Stimulated activated CD4-positive, alpha-beta T cell treated with anti-CD3 and anti-CD28 coated beads, TNF-alpha, amount 100 ng/mL, for 1 hour (primary cell): ENCODE measurements at regions not wholly inside any gene's neighbourhood (a gene's known extent, or its start where the extent isn't known, plus 50 kb on each side); places are given as distances from the start of the nearest gene placed in this dataset.

ENCODE experiments used
- DNase-seq, 3 donors: peaks; one replicate each; pipeline ENCODE4 v3.0.0-alpha.2; 2020; ENCODE audit warnings: low read depth in 3 of 3, low spot score in 1 of 3

DNA sequence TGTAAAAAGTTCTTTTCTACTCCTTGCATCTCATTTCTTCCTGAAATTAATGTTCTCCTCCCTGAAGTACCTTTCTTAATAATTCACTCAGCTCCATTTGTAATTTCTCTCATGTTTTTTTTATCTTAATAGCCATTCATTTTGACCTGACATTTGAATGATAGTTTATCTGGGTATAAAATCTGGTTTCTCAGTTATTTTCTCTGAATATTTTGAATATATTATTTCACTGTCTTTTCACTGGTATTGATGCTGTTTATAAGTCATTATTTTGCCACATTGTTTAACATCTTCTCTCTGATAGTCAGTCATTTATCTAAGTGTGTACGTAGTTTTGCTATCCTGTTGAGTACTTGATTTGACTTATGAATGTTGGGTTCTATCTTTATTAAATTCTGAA, 68.8 kb upstream of the ARHGAP18 start:
- DNase-seq: no peak

DNA sequence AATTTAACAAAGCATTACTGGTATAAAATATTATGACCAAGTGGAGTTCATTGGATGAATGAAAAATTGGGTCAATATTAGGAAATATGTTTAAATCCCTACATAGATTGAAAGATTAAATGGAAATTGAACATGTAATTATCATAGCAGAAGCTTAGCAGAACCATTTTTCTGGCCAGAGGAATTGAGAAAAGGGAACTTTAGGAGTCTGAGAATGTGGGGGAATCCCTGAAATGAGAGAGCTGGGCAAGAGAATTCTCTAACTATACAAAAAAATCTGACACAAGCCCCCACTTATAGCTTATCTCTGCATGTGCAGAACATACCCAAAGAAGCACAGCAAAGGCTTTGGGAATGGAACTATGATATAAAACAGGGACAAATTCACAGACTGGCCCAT, 67.4 kb upstream of the ARHGAP18 start:
- no peak for DNase-seq

DNA sequence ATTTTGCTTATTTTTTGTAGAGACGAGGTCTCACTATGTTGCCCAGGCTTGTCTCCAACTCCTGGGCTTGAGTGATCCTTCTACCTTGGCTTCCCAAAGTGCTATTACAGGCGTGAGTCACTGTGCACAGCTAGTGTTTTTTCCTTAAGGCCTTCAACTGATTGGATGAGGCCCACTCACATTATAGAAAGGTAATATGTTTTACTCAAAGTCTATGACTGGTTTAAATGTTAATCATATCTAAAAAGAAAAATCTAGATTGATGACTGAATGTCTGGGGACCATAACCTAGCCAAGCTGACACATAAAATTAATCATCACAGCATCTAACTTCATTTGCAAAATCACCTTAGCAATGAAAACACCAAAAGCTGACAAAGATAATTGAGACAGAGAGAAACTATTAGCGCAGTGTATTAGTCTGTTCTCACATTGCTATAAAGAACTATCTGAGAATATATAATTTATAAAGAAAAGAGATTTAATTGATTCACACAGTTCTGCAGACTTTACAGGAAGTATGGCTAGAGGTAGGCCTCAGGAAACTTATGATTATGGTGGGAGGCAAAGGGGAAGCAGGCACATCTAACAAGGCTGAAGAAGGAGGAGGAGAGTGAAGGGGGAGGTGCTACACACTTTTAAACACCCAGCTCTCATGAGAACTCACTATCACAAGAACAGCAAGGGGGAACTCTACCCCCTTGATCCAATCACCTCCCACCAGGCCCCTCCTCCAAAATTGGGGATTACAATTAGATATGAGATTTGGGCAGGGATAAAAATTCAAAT, 66.8 kb upstream of the ARHGAP18 start:
- DNase-seq: no peak

DNA sequence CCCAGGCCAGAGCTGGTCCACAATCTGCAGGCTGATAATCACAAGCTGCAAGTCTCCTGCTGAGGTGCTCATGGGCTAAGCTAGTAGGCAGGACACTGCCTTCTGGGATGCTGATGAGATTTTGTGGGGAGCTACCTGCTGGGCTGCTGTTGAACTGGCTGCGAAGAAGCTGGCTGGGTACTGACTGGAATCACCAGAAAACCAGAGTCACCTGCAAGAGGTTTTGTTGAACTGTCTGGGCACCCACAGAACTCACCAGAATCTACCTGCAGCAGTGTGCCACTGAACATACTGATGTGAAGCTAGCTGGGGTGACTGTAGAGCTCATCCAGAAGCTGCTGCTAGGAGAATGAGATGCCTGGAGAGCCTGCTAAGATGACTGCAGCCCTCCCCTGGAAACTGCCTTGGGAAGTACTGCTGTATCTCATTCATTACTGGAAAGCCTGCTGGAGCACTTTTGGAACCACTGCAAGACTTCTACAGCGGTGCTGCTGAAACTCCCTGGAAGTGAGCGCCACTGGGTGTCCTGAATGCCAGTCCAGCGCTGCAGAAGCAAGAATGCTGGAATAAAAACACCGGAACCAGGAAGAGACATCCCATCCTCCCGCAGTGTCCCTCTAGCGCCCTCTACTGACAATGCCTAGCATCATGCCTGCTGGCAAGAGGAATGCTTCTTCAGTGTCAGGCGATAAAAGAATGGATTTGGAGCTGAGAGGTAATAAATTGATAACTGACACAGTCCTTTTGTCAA, 64.9 kb upstream of the ARHGAP18 start:
- peak in 1 of 3 donors; percentile 3 for DNase-seq

DNA sequence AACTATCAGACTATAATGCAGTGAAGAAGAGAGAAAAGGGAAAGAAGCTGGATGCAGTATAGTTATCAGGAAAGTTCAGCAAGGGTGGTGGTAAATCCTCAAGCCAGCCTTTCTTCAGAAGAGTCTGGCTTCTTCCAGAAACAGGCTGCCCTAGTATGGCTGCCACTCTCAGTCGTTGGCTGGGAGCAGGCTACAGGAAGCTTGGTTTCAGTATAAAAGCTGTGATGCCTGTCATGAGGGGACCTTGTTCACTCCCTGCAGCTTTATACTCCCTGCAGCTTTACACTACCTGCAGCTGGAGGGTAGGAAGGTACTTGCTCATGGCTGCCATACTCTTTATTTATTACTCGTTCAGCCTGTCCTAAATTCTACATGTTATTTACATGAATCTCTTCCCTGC, 63.3 kb upstream of the ARHGAP18 start:
- DNase-seq: no peak

DNA sequence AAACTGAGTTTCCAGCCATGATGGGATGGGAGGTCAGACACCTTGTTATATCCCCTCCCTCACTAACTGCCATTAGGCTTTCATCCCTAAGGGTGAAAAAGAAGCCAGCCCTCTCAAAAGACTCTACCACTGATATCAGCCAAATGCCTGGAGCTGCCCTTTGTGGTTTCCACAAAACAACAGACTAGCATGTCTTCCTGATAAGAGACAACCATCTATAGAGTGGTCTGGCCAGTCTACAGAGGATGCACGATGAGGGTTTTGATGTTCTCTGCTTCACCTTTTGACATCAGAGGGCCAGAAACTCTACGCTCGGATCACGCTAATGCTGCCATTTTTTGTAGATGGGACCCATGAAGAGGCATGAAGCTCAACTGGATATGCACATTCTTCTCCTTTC, 61.7 kb upstream of the ARHGAP18 start:
- no peak for DNase-seq

DNA sequence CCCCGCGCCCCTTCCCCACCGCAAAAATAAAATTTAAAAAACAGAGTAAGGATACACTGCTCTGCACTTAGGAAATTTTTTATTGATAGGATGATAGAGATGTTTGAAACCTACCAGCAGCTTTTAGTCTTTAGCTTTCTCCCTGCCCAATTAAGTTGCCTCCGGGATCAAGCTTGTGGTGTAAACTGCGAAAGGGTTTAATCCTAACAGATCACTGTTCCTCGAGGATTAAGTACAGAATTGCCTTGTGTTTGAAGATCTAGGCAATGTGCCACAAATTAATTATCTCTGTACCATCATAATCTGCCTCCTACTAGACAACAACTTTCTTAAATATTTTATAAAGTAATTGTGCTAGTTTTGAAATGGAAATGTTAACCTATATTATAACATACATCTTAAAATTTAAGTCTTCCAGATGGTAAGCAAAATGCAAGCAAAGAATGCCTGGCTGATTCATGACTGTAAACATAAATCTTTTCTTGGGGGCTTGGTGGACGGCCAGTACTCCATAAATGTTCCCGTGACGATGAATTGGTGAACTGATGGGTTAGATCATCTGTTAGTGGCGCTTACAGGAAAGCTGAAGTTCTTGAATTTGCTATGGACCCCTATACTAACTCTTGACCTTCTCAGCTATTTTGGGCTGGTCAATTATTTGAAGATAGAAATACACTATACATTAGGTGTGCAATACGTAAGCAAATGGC, 58.0 kb upstream of the ARHGAP18 start:
- no peak for DNase-seq

DNA sequence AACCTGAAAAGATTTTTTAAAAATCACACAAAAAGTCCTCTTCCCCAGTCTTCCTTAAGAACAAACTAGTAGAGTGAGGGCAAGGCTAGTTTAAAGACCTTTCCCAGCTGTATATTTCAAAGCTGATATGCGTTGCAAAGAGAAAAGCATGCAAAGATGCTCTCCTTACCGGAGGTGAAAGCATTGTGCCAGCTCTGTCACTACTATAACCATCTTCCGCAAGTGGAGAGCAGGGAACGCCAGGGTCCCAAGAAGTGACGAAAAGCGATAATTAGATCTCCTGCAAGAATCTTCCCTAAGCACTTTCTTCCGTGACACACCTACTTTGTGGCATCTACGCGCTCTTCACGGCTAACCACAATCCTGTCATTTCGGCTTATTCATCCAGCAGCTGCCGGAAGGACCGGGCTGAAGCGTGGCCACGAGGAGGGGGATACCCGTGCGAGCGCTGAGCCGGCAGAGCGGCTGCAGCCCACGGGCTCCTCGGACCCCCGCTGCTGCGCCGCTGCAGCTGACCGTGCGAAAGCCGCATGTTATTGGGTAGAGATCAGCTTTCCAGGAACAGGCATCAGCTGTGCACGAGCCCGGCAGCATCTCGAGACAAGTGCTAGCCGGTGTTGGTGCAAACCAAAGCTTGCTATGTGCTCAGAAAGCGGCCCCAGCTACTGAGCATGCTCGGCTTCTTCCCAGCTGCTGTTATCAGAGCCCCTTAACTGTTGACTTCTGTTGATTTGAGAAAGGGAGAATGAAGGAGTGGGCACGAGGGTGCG, 57.2 kb upstream of the ARHGAP18 start:
- peak in 1 of 3 donors; percentile 26 for DNase-seq

DNA sequence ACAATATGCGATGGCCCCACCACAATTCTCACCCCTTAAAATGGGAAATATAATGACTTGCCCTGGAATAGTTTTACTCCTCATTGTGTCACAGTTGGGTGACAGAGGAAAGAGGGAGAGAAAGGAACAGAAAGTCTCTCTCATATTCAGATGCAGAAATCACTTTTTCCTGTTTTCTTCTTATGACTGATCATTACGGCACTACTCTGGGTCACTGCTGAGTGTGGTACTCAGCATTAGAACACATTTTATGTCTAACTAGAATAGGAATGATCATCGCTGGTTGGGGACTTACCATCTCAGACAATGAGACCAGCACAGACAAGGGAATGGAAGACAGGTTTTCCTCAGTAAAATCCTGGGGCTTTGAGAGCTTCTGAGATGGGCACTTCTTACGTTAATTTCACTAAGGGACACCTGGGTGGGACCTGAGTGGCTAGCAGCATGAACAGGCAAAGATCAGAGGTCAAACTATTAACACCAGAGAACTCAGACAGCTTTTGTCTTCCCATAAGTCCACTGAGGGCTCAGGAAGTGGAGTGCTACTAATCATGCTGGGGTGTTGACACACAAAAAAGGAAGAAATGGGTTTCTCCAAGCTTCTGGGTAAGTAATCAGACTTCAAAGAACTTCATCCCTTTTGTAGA, 54.9 kb upstream of the ARHGAP18 start:
- DNase-seq: no peak

DNA sequence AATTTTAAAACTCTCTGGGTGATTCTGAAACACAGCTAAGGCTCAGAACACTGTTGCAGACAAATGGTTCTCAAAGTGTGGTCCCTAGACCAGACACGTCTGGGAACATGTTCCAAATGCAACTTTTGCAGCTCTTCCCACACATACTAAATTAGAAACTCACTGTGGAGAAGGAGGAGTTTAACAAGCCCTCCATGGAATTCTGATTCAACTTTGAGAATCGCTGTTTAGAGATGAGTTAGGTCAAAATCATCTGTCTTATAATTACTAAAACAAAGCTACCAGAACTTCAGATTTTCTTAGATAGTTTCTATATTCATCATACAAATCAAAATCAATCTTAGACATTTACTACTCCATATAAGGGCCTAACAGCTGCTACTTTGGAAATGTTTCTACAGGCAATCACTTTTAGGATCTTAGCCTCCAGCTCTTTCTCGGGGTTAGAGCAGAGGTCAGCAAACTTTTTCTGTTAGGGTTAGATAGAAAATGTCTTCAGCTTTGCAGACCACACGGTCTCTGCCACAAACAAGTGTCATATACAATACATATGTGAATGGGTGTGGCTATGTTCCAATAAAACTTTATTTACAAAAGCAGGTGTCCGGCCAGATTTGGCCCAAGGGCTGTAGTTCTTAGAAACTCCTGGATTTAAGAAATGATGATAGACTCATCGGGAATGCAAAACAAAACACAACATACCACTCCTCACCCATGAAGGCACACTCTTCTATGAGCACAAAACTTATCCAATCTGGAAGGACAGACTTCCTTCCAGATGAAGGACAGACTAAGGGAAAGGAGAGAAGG, 50.0 kb upstream of the ARHGAP18 start:
- no peak for DNase-seq
